GM12872 (cell line): ENCODE measurements at regions not wholly inside any gene's neighbourhood (a gene's known extent, or its start where the extent isn't known, plus 50 kb on each side); places are given as distances from the start of the nearest gene placed in this dataset.

Source experiments
- CTCF ChIP-seq: IDR thresholded peaks from 3 replicates; pipeline ENCODE4 v1.5.1; 2011; ENCODE audit warnings: low read depth, mild to moderate bottlenecking, low read length, moderate library complexity; ENCODE audit not compliant: insufficient read depth

- no peak for TF ChIP-seq CTCF
Measured at GRCh38 chr14:34174973-34175372, 224.1 kb upstream of the EGLN3 start.

DNA sequence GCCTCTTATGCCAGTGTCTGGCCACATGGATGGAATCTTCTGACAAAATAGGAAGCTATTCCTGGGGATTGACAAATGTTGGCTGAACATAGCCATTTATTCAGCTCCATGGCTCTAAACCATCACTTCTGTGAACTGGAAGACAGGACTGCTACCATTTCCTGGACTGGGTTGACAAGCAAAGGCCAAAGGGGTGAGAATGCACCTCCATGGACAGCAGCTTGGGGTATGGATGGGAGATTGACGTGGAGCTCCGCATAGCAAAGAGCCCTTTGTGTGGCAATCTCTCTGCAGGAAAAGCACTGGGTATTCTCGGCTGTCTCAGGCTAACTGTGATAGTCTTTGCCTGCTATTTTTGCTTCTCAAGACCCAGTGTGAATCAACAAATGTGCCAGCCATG lies 223.0 kb upstream of the EGLN3 start:
- TF ChIP-seq CTCF = no peak

GRCh38 chr14:34172550-34173368 lies 221.9 kb upstream of the EGLN3 start:
- TF ChIP-seq CTCF = no peak

DNA sequence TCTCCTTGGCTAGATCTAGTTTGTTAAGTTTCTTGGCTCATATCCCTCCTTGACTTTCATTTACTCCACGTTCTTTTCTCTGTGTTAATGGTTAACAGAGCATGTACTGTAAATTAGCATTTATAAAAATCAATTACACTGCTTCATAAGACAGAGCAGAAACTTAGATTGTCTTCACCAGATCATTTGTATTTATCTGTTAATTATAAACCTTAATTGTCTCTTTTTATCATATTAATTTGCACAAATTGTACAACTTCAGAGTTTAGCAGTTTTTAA lies 221.2 kb upstream of the EGLN3 start:
- TF ChIP-seq CTCF = no peak

GRCh38 chr14:34171431-34172172 lies 220.7 kb upstream of the EGLN3 start:
- no peak for TF ChIP-seq CTCF

DNA sequence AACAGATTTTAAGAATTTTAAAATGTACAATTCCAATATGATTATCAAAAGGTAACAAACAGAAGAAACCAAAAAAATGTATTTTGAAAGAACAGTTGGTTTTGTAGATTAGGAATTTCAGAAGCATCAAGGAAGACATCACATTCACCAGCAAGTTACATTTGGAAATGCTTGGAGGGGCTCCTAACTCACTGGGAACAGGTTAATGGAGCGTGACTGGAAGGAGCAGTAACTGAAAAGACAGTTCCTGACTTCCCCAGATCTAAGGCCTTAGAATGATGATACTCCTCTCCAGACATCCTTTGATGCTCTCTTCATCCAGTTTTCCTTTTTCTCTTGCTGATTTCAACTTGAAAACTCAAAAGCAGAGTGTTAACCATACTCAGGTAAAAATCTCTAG lies 220.0 kb upstream of the EGLN3 start:
- no peak for TF ChIP-seq CTCF

DNA sequence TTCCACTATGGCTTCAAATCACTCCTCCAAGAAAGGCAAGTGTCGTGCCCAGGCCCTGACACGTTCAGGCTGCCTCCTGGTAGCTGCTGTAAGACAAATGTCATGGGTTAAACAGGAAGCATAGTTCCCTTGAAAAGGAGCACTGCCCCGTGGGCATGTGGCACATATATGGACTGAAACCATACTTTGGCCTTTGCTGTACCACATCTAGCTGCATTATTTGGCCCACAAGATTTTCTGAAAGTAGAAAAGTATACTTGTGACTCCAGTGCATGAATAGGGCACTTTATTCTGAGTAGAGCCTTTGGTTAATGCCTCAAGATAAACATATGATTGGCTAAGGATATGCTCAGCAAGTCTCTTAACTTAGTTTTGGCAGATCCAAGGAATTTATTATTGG lies 218.7 kb upstream of the EGLN3 start:
- no peak for TF ChIP-seq CTCF
